OCI-LY7 (cell line): ENCODE measurements at regions not wholly inside any gene's neighbourhood (a gene's known extent, or its start where the extent isn't known, plus 50 kb on each side); places are given as distances from the start of the nearest gene placed in this dataset.

Source experiments
- BruUV-seq: library from RNA; stranded (reverse); fragments of 400-500 nt; replicated peaks from 2 replicates; lab custom pipeline; 2021; lab: Mats Ljungman, UMichigan
- CTCF ChIA-PET: fragments of 300-600 bp; sonication (Branson Sonifier 250); formaldehyde crosslinking; loops from one replicate; lab custom pipeline; 2022; ENCODE audit warnings: antibody characterized with exemption; ENCODE audit not compliant: unreplicated experiment; lab: Charles Lee
- POLR2A ChIA-PET: fragments of 300-600 bp; sonication (Branson Sonifier 250); formaldehyde crosslinking; loops from one replicate; lab custom pipeline; 2022; ENCODE audit warnings: antibody characterized with exemption; lab: Charles Lee
- DNase-seq: peaks from one replicate; pipeline ENCODE4 v3.0.0-alpha.2; 2015; ENCODE audit warnings: low spot score
- H2AFZ ChIP-seq: fragments of 200-600 bp; sonication (generic), shearing (Covaris generic); 2 replicates; pipeline ENCODE4 v1.6.1; 2014; ENCODE audit warnings: mild to moderate bottlenecking, antibody characterized with exemption, low read length, moderate library complexity
- H3K27ac ChIP-seq: fragments of 200-600 bp; sonication (generic); 2 replicates; pipeline ENCODE4 v1.5.1; 2014; ENCODE audit warnings: mixed run types, low read depth, mild to moderate bottlenecking, moderate library complexity, low read length, inconsistent platforms; ENCODE audit not compliant: poor library complexity, severe bottlenecking
- H3K36me3 ChIP-seq: fragments of 200-600 bp; sonication (generic); 2 replicates; pipeline ENCODE4 v1.6.1; 2014; ENCODE audit warnings: mild to moderate bottlenecking, antibody characterized with exemption, low read length, moderate library complexity, mixed read lengths; ENCODE audit not compliant: insufficient read depth
- H3K4me1 ChIP-seq: fragments of 200-600 bp; sonication (generic); 2 replicates; pipeline ENCODE4 v1.5.1; 2014; ENCODE audit warnings: mild to moderate bottlenecking, low read length; ENCODE audit not compliant: insufficient read depth, poor library complexity, severe bottlenecking
- H3K4me2 ChIP-seq: fragments of 200-600 bp; sonication (generic); 2 replicates; pipeline ENCODE4 v1.6.1; 2014; ENCODE audit warnings: mild to moderate bottlenecking, low read length
- H3K4me3 ChIP-seq: fragments of 200-600 bp; sonication (generic); 2 replicates; pipeline ENCODE4 v1.5.1; 2014; ENCODE audit warnings: mild to moderate bottlenecking, low read depth, low read length; ENCODE audit not compliant: poor library complexity, severe bottlenecking
- H3K79me2 ChIP-seq: fragments of 200-600 bp; sonication (generic); 2 replicates; pipeline ENCODE4 v1.6.1; 2016; ENCODE audit warnings: low read depth, mild to moderate bottlenecking, low read length, moderate library complexity, mixed read lengths; ENCODE audit not compliant: insufficient read depth
- H3K9me2 ChIP-seq: fragments of 200-600 bp; sonication (generic); 2 replicates; pipeline ENCODE4 v1.6.1; 2016; ENCODE audit warnings: mild to moderate bottlenecking, low read length, mixed read lengths; ENCODE audit not compliant: insufficient read depth
- H3K9me3 ChIP-seq: fragments of 200-600 bp; sonication (generic); 2 replicates; pipeline ENCODE4 v1.6.1; 2014; ENCODE audit warnings: mild to moderate bottlenecking, mixed run types, low read length, mixed read lengths
- H4K20me1 ChIP-seq: fragments of 200-600 bp; sonication (generic); 2 replicates; pipeline ENCODE4 v1.6.1; 2014; ENCODE audit warnings: mild to moderate bottlenecking, antibody characterized with exemption, low read length, moderate library complexity, mixed read lengths; ENCODE audit not compliant: insufficient read depth
- CTCF ChIP-seq: fragments of 200-600 bp; sonication (generic); conservative IDR thresholded peaks from 2 replicates; pipeline ENCODE4 v1.5.1; 2014; ENCODE audit warnings: mild to moderate bottlenecking, antibody characterized with exemption, low read length, moderate library complexity, mixed read lengths
- EZH2phosphoT487 ChIP-seq: fragments of 200-600 bp; sonication (generic); IDR thresholded peaks from 2 replicates; pipeline ENCODE4 v1.6.1; 2018; ENCODE audit warnings: low read depth, borderline replicate concordance, mild to moderate bottlenecking, mixed run types, antibody characterized with exemption, low read length, moderate library complexity, mixed read lengths
- intact Hi-C: fragments of 100-400 bp; cut with micrococcal nuclease; formaldehyde crosslinking; loops from one replicate; pipeline ENCODE4 v1.10.0; 2022; ENCODE audit not compliant: unreplicated experiment

GRCh38 chr16:60553090-60553757, 1483.0 kb downstream of the CDH8 start:
- no peak overlapping the region for H3K4me2 ChIP-seq
- H3K79me2 ChIP-seq, result no peaks in the 10 kb centered on the region
- H3K9me3 ChIP-seq, result no peaks in the 10 kb centered on the region
- TF ChIP-seq CTCF, result no peak
- TF ChIP-seq EZH2phosphoT487, result no peak
- H3K27ac ChIP-seq, result no peak overlapping the region
- intact Hi-C loops, result no loop called here
- no peaks in the 10 kb centered on the region for H3K9me2 ChIP-seq
- POLR2A ChIA-PET, result no interaction called here
- H3K36me3 ChIP-seq, result no peaks in the 10 kb centered on the region
- no peak overlapping the region for H2AFZ ChIP-seq
- DNase-seq, result no peak
- BruUV-seq, result no TSS peak
- no peaks in the 10 kb centered on the region for H4K20me1 ChIP-seq
- no peaks in the 10 kb centered on the region for H3K4me1 ChIP-seq
- no peak overlapping the region for H3K4me3 ChIP-seq
- CTCF ChIA-PET, result no interaction called here

GRCh38 chr16:60541535-60541934, 1494.7 kb downstream of the CDH8 start:
- H3K4me1 ChIP-seq, result no peaks in the 10 kb centered on the region
- no peaks in the 10 kb centered on the region for H3K36me3 ChIP-seq
- POLR2A ChIA-PET, result interaction anchor here (0.7 kb wide), 1 partner anchor 115 kb away, joined by 3 read pairs; no protein-coding TSS in a partner anchor
- no peaks in the 10 kb centered on the region for H3K9me2 ChIP-seq
- no peak overlapping the region for H3K27ac ChIP-seq
- H3K9me3 ChIP-seq, result no peaks in the 10 kb centered on the region
- no peaks in the 10 kb centered on the region for H4K20me1 ChIP-seq
- CTCF ChIA-PET, result no interaction called here
- no peak for DNase-seq
- no peak overlapping the region for H3K4me3 ChIP-seq
- no peaks in the 10 kb centered on the region for H3K79me2 ChIP-seq
- no peak overlapping the region for H3K4me2 ChIP-seq
- intact Hi-C loops, result no loop called here
- no peak for TF ChIP-seq CTCF
- TF ChIP-seq EZH2phosphoT487, result no peak
- no peak overlapping the region for H2AFZ ChIP-seq
- no TSS peak for BruUV-seq

- ChIA-PET POLR2A (interaction anchor here (0.6 kb wide), 1 partner anchor 87 kb away, joined by 3 read pairs; no protein-coding TSS in a partner anchor), CTCF (no interaction called here)
- no peak for TF ChIP-seq EZH2phosphoT487
- no peak for TF ChIP-seq CTCF
- Histone ChIP-seq H3K27ac (no peak overlapping the region), H3K4me2 (no peak overlapping the region), H4K20me1 (no peaks in the 10 kb centered on the region), H3K9me3 (0 out of 2 replicates have a peak, but pooled peaks cover 8% of the 10 kb centered on the region), H3K36me3 (no peaks in the 10 kb centered on the region), H3K4me3 (no peak overlapping the region), H3K4me1 (no peaks in the 10 kb centered on the region), H2AFZ (no peak overlapping the region), H3K79me2 (no peaks in the 10 kb centered on the region), H3K9me2 (no peaks in the 10 kb centered on the region)
- no TSS peak for BruUV-seq
- DNase-seq, result no peak
- intact Hi-C loops, result no loop called here
These were observed 1525.3 kb downstream of the CDH8 start for GRCh38 chr16:60510941-60511340.
